SK-N-MC (cell line): ENCODE measurements at regions not wholly inside any gene's neighbourhood (a gene's known extent, or its start where the extent isn't known, plus 50 kb on each side); places are given as distances from the start of the nearest gene placed in this dataset.
A peak's percentile ranks its signal among the peaks of the same experiment; 100 is the strongest.

Source experiments
- DNase-seq: peaks from one replicate; pipeline ENCODE4 v3.0.0-alpha.2; 2011; ENCODE audit warnings: low read depth, low spot score
- H3K27ac ChIP-seq: fragments of 200-600 bp; sonication (generic); 2 replicates; pipeline ENCODE4 v1.5.1; 2016; ENCODE audit warnings: mixed run types
- H3K36me3 ChIP-seq: fragments of 200-600 bp; sonication (generic); 2 replicates; pipeline ENCODE4 v1.6.1; 2017; ENCODE audit warnings: antibody characterized with exemption, low read length, mixed read lengths; ENCODE audit not compliant: insufficient read depth
- H3K4me3 ChIP-seq: fragments of 200-600 bp; sonication (generic); 2 replicates; pipeline ENCODE4 v1.5.1; 2016
- H3K9ac ChIP-seq: fragments of 200-600 bp; sonication (generic); 2 replicates; pipeline ENCODE4 v1.8.0; 2017; ENCODE audit warnings: mixed run types, mixed read lengths; ENCODE audit not compliant: insufficient read length
- H3K9me3 ChIP-seq: fragments of 200-600 bp; sonication (generic); 2 replicates; pipeline ENCODE4 v1.6.1; 2017; ENCODE audit warnings: low read depth, mild to moderate bottlenecking, antibody characterized with exemption, low read length, moderate library complexity, mixed read lengths
- EZH2 ChIP-seq: fragments of 200-600 bp; sonication (generic); IDR thresholded peaks from one replicate; pipeline ENCODE4 v1.6.1; 2017; ENCODE audit warnings: antibody characterized with exemption
- FOXP2 ChIP-seq: optimal IDR thresholded peaks from 2 replicates; pipeline ENCODE3; 2011; ENCODE audit warnings: mild to moderate bottlenecking, moderate library complexity; ENCODE audit not compliant: insufficient read depth; ENCODE audit errors: extremely low read length, control extremely low read depth
- POLR2AphosphoS5 ChIP-seq: IDR thresholded peaks from 2 replicates; pipeline ENCODE4 v1.6.1; 2012; ENCODE audit warnings: mild to moderate bottlenecking, low read depth, low read length, borderline replicate concordance

DNA sequence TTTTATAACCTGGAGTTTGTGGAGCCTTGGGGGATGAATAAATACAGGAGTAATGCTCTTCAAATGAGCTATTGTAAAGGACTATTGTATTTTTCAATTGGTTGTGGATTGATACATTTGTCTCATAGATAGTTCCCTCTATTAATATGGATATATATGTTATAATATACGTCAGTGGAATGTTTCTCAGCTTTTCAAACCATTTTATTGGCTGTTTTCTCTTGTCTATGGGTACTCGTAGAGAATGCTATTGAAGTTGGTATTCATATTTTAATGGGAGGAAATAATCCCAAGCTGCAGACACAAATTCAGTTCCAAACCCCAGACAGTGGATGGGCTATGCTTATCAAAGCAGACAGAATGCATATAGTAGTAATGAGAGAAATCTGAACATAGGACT lies 181.8 kb upstream of the DAB2 start:
- Histone ChIP-seq H3K27ac (no peak overlapping the region), H3K4me3 (no peak overlapping the region), H3K36me3 (no peaks in the 10 kb centered on the region), H3K9ac (no peak overlapping the region), H3K9me3 (no peaks in the 10 kb centered on the region)
- DNase-seq: no peak
- no peak for TF ChIP-seq EZH2
- TF ChIP-seq FOXP2: no peak
- TF ChIP-seq POLR2AphosphoS5: no peak

DNA sequence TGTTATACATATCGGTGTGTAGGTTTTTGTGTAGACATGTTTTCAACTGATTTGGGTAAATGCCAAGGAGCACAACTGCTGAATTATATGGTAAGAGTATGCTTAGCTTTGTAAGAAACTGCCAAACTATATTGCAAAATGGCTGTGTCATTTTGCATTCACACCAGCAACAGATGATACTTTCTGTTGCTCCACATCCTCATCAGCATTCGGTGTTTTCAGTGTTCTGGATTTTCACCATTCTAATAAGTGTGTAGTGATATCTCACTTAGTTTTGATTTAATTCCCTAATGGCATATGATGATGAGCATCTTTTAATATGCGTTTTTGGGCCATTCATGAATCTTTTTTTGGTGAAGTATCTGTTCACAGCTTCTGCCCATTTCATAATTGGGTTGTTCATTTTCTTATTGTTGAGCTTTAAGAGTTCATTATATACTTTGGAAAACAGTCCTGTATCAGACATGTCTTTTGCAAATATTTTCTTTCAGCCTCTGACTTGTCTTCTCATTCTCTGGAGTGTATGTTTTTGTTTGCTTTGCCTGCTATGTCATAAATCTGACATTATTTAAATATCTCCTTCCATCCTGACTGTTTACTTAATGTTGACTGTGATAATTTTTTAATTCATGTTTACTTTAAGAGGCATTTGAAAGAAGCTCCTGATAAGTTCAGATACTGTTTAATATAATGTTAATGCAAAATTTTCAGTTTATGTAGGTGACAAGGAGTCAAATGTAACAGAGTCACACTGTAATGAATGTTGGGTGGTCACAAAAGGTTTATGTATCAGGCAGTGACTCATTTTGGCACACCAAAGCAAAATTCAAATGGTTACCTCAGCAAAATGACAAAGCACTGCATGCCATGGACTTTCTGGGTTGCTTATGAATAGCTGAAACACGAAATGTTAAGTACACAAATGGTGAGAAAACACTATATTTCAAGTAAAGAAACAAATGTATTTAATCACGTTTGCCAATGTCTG lies 181.1 kb upstream of the DAB2 start:
- no peaks in the 10 kb centered on the region for H3K9me3 ChIP-seq
- peak overlapping the region; percentile 32; the same call in 1 of the 2 replicates for H3K27ac ChIP-seq
- DNase-seq: no peak
- no peak overlapping the region for H3K9ac ChIP-seq
- no peaks in the 10 kb centered on the region for H3K36me3 ChIP-seq
- no peak overlapping the region for H3K4me3 ChIP-seq
- TF ChIP-seq POLR2AphosphoS5 (no peak), FOXP2 (no peak), EZH2 (no peak)

DNA sequence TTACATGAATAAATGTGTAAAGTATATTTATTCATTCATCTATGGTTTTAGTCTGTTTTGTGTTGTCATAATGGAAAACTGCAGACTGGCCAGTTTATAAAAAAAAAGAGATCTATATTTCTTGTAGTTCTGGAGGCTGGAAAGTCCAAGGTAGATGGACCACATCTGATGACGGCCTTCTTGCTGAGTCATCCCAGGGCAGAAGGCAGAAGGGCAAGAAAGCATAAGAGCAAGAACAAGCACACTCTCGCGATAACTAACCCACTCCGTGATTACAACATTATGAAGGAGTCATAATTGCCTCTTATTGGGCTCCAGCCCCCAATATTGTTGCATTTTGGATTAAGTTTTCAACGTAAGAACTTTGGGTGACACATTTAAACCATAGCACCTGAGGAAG lies 180.4 kb upstream of the DAB2 start:
- no peak for DNase-seq
- H3K27ac ChIP-seq: peak overlapping the region; percentile 32; the same call in 1 of the 2 replicates
- no peaks in the 10 kb centered on the region for H3K36me3 ChIP-seq
- TF ChIP-seq POLR2AphosphoS5: no peak
- TF ChIP-seq EZH2: no peak
- TF ChIP-seq FOXP2: no peak
- no peak overlapping the region for H3K9ac ChIP-seq
- H3K4me3 ChIP-seq: no peak overlapping the region
- no peaks in the 10 kb centered on the region for H3K9me3 ChIP-seq

DNA sequence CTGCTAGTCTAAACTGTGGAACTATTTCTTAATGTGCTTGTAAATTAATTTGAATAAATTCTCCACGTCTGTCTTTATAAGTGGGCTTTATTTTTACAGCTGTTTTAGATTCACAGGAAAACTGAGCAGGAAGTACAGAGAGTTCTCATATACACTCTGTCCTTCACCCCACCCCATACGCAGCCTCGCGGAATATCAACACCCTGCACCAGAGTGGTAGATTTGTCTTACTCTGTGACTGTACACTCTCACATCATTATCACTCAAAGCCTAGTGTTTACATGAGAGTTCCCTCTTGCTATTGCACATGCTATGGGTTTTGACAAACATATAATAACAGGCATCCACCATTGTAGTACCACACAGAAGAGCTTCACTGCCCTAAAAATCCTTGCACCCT lies 179.7 kb upstream of the DAB2 start:
- H3K9ac ChIP-seq: no peak overlapping the region
- H3K4me3 ChIP-seq: 0 out of 2 replicates have a peak overlapping the region, but pooled peaks have one; percentile 17
- peak overlapping the region; percentile 66 for H3K27ac ChIP-seq
- no peaks in the 10 kb centered on the region for H3K36me3 ChIP-seq
- TF ChIP-seq FOXP2: no peak
- TF ChIP-seq EZH2: no peak
- no peak for TF ChIP-seq POLR2AphosphoS5
- H3K9me3 ChIP-seq: no peaks in the 10 kb centered on the region
- no peak for DNase-seq

DNA sequence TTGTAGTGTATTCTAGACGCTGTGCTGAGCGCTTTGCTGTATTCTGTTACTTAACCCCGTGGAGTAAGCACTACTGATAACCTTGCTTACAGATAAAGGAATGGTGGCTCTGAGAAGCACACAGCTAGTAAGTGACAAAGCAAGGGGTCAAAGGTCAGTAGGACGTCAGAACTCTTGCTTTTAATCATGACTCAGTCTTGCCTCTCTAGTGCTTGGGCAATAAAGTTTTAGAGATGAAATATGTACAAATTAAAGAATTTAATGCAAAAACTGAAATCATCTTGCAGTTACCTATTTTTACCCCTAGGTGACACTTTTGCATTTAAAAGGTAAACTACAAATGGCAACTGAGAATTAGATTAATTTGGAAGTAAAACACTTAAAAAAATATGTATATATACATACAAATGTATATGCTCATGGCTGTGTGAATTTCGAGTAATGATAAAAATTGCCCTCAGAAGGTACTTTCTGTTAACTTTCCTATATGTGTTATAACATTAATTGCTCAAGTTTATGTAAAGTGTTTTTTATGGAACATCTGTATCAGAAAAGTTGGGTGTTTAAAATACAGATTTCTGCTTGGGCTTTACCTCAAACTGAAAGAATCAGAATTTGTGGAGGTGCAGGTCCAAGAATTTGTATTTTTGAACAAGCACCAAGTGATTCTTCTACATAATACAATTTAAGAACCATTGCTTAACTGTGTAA lies 175.1 kb upstream of the DAB2 start:
- Histone ChIP-seq H3K9ac (no peak overlapping the region), H3K9me3 (no peaks in the 10 kb centered on the region), H3K4me3 (no peak overlapping the region), H3K36me3 (no peaks in the 10 kb centered on the region), H3K27ac (0 out of 2 replicates have a peak overlapping the region, but pooled peaks have one; percentile 33)
- no peak for DNase-seq
- TF ChIP-seq FOXP2 (no peak), POLR2AphosphoS5 (no peak), EZH2 (no peak)

DNA sequence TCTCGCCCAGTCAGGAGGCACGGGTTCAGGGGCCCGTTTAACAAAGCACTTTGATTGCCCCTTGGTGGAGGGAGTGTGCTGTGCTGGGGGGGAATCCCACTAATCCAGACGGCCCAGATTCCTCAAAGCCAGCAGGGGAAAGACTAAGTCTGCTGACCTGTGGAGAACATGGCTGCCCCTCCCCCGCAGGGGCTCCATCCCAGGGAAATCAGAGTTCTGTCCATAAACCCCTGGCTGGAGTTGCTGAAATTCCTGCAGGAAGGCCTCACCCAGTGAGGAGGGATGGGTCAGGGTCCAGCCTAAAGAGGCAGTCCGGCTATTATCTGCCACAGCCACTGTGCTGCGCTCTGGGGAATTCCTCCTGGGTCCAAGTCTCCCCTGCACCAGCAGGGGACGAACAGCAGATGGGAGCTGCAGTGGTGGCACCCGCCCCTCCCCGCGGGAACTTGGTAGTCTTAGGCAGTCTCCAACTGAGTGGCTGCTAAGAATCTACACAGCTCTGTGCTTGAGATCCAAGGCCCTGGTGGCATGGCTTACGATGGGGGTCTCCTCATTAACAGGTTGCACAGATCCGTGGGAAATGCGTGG lies 174.0 kb upstream of the DAB2 start:
- TF ChIP-seq FOXP2 (no peak), EZH2 (no peak), POLR2AphosphoS5 (no peak)
- no peak overlapping the region for H3K4me3 ChIP-seq
- H3K9me3 ChIP-seq: no peaks in the 10 kb centered on the region
- H3K36me3 ChIP-seq: no peaks in the 10 kb centered on the region
- no peak overlapping the region for H3K27ac ChIP-seq
- DNase-seq: no peak
- no peak overlapping the region for H3K9ac ChIP-seq

DNA sequence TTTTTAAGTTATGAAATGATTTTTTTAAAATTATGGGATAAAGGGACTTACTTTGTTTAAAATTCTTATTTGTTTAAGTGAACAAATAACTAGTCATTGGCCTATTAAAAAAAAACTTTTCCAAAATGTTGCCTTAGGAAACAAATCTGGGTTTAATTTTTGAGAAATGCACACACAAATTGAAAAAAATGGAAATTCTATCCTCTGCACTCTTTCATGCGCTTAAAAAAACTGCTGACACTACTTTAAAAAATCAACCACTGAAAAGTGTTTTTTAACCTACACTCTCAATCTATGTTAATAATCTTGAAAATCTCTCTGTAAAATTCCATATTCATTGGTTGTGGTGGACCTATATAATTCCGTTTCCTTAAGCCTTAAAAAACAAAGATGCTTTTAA lies 163.4 kb upstream of the DAB2 start:
- peak overlapping the region; percentile 56 for H3K4me3 ChIP-seq
- H3K36me3 ChIP-seq: no peaks in the 10 kb centered on the region
- H3K9me3 ChIP-seq: no peaks in the 10 kb centered on the region
- DNase-seq: peak; percentile 70
- TF ChIP-seq FOXP2 (no peak), EZH2 (no peak), POLR2AphosphoS5 (no peak; the same call in 1 of the 2 replicates)
- peak overlapping the region; percentile 95 for H3K27ac ChIP-seq
- H3K9ac ChIP-seq: peak overlapping the region; percentile 41

DNA sequence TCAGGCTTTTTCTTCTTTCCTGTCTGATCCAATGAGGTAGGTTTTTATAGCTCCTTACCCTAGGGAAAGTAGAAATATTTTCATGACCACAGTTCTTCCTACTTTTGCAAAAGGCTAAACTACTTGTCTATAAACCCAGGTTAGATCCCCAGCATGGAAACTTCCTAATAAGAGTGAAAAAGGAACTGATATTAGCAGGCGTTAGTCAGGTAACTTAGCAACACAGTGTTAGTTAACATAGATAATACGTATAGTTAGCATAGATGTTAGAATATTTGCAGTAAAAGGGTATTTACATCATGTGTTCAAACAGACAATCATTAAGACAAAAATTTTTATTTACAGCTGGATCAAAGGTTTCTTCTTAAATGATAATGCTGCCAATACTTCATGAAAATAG lies 162.9 kb upstream of the DAB2 start:
- Histone ChIP-seq H3K27ac (peak overlapping the region; percentile 95), H3K9me3 (no peaks in the 10 kb centered on the region)
- no peak for DNase-seq

More for the DNA sequence above, 162.9 kb upstream of the DAB2 start:
- H3K36me3 ChIP-seq: no peaks in the 10 kb centered on the region
- peak overlapping the region; percentile 38 for H3K9ac ChIP-seq
- TF ChIP-seq FOXP2 (no peak), POLR2AphosphoS5 (no peak), EZH2 (no peak)
- H3K4me3 ChIP-seq: peak overlapping the region; percentile 56
